ENCODE measurements at regions not wholly inside any gene's neighbourhood (a gene's known extent, or its start where the extent isn't known, plus 50 kb on each side); places are given as distances from the start of the nearest gene placed in this dataset.

GRCh38 chr12:73418541-73418940 lies 1119.1 kb upstream of the ATXN7L3B start:
- TF ChIP-seq, protein P1, sequence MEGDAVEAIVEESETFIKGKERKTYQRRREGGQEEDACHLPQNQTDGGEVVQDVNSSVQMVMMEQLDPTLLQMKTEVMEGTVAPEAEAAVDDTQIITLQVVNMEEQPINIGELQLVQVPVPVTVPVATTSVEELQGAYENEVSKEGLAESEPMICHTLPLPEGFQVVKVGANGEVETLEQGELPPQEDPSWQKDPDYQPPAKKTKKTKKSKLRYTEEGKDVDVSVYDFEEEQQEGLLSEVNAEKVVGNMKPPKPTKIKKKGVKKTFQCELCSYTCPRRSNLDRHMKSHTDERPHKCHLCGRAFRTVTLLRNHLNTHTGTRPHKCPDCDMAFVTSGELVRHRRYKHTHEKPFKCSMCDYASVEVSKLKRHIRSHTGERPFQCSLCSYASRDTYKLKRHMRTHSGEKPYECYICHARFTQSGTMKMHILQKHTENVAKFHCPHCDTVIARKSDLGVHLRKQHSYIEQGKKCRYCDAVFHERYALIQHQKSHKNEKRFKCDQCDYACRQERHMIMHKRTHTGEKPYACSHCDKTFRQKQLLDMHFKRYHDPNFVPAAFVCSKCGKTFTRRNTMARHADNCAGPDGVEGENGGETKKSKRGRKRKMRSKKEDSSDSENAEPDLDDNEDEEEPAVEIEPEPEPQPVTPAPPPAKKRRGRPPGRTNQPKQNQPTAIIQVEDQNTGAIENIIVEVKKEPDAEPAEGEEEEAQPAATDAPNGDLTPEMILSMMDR (IDR thresholded peaks at IDR 0.05), result no peak
- H3K36me3 Mint-ChIP-seq (ENCODE audit: unreplicated experiment), result no peaks in the 10 kb centered on the region
- H3K4me1 Mint-ChIP-seq (ENCODE audit: unreplicated experiment), result peaks cover 3% of the 10 kb centered on the region
- no peak for DNase-seq (ENCODE audit: extremely low spot score, unreplicated experiment)
- peaks cover 28% of the 10 kb centered on the region for H3K9me3 Mint-ChIP-seq (ENCODE audit: unreplicated experiment)
- no peak overlapping the region for H3K27ac Mint-ChIP-seq (ENCODE audit: unreplicated experiment)
- H3K4me3 Mint-ChIP-seq (ENCODE audit: unreplicated experiment), result no peak overlapping the region
- no peaks in the 10 kb centered on the region for H3K27me3 Mint-ChIP-seq (ENCODE audit: unreplicated experiment)

GRCh38 chr12:73421832-73422231 lies 1115.8 kb upstream of the ATXN7L3B start:
- Mint-ChIP-seq H3K4me1 (ENCODE audit: unreplicated experiment) (peaks cover 3% of the 10 kb centered on the region), H3K4me3 (ENCODE audit: unreplicated experiment) (peak overlapping the region; percentile 10), H3K36me3 (ENCODE audit: unreplicated experiment) (no peaks in the 10 kb centered on the region), H3K27me3 (ENCODE audit: unreplicated experiment) (no peaks in the 10 kb centered on the region), H3K27ac (ENCODE audit: unreplicated experiment) (no peak overlapping the region), H3K9me3 (ENCODE audit: unreplicated experiment) (peaks cover 17% of the 10 kb centered on the region)
- DNase-seq (ENCODE audit: extremely low spot score, unreplicated experiment), result no peak
- TF ChIP-seq, protein P1 (IDR thresholded peaks at IDR 0.05), result no peak

GRCh38 chr12:73424484-73424883 lies 1113.2 kb upstream of the ATXN7L3B start:
- DNase-seq (ENCODE audit: extremely low spot score, unreplicated experiment), result no peak
- H3K36me3 Mint-ChIP-seq (ENCODE audit: unreplicated experiment), result no peaks in the 10 kb centered on the region
- H3K9me3 Mint-ChIP-seq (ENCODE audit: unreplicated experiment), result peaks cover 17% of the 10 kb centered on the region
- H3K4me3 Mint-ChIP-seq (ENCODE audit: unreplicated experiment), result no peak overlapping the region
- no peak overlapping the region for H3K27ac Mint-ChIP-seq (ENCODE audit: unreplicated experiment)
- TF ChIP-seq, protein P1 (IDR thresholded peaks at IDR 0.05), result no peak
- no peaks in the 10 kb centered on the region for H3K27me3 Mint-ChIP-seq (ENCODE audit: unreplicated experiment)
- peaks cover 3% of the 10 kb centered on the region for H3K4me1 Mint-ChIP-seq (ENCODE audit: unreplicated experiment)

GRCh38 chr12:73445658-73446324 lies 1091.8 kb upstream of the ATXN7L3B start:
- H3K27ac Mint-ChIP-seq (ENCODE audit: unreplicated experiment), result no peak overlapping the region
- no peaks in the 10 kb centered on the region for H3K9me3 Mint-ChIP-seq (ENCODE audit: unreplicated experiment)
- H3K36me3 Mint-ChIP-seq (ENCODE audit: unreplicated experiment), result no peaks in the 10 kb centered on the region
- H3K27me3 Mint-ChIP-seq (ENCODE audit: unreplicated experiment), result no peaks in the 10 kb centered on the region
- no peaks in the 10 kb centered on the region for H3K4me1 Mint-ChIP-seq (ENCODE audit: unreplicated experiment)
- no peak for DNase-seq (ENCODE audit: extremely low spot score, unreplicated experiment)
- TF ChIP-seq, protein P1 (IDR thresholded peaks at IDR 0.05), result no peak
- no peak overlapping the region for H3K4me3 Mint-ChIP-seq (ENCODE audit: unreplicated experiment)

DNA sequence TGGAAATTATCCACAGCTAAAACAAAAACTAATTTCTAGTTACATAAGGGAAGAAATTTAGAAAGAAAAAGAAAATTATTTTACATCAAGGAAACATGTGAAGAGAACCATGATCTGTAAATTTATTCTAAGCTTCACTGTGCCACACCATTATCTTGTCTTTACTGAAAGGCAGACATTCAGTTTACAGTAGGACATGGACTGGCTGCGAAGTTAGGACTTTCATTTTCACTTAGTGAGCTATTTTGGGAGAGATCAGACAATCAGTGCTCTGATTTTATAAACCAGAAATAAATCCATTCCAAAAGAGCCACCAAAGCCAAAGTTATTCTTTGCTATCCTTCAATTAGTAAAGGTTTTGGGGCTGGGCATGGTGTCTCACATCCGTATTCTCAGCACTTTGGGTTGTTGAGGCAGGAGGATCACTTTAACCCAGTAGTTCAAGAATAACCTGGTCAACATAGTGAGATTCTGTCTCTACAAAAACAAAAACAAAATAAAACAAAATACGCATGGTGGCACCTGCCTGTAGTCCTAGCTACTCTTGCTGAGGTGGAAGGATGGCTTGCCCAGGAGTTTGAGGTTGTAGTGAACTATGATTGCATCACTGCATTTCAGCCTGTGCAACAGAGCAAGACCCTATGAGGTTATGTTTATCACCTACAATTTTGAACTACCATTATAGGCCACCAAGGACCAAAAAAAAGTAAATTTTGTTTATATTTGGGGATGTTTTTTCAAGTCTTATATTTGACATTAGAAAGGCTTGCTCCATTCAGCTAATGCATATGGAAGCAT lies 1084.8 kb upstream of the ATXN7L3B start:
- Mint-ChIP-seq H3K4me3 (ENCODE audit: unreplicated experiment) (no peak overlapping the region), H3K27me3 (ENCODE audit: unreplicated experiment) (no peaks in the 10 kb centered on the region), H3K36me3 (ENCODE audit: unreplicated experiment) (no peaks in the 10 kb centered on the region), H3K9me3 (ENCODE audit: unreplicated experiment) (no peaks in the 10 kb centered on the region), H3K27ac (ENCODE audit: unreplicated experiment) (no peak overlapping the region), H3K4me1 (ENCODE audit: unreplicated experiment) (no peaks in the 10 kb centered on the region)
- no peak for DNase-seq (ENCODE audit: extremely low spot score, unreplicated experiment)
- TF ChIP-seq, protein P1 (IDR thresholded peaks at IDR 0.05), result no peak
